Panc1 (cell line): ENCODE measurements at regions not wholly inside any gene's neighbourhood (a gene's known extent, or its start where the extent isn't known, plus 50 kb on each side); places are given as distances from the start of the nearest gene placed in this dataset.

Source experiments
- ATAC-seq: fragments of 200-7000 bp; cut with Tn5 transposase; 2 replicates; pipeline ENCODE4 v1.9.1; 2020; ENCODE audit warnings: mild to moderate bottlenecking, moderate library complexity
- BruUV-seq: library from RNA; stranded (reverse); fragments of 400-500 nt; replicated peaks from 2 replicates; lab custom pipeline; 2021; lab: Mats Ljungman, UMichigan
- CTCF ChIA-PET: fragments of 300-600 bp; sonication (Branson Sonifier 250); formaldehyde crosslinking; loops from one replicate; lab custom pipeline; 2022; ENCODE audit warnings: antibody characterized with exemption; lab: Charles Lee
- POLR2A ChIA-PET: fragments of 300-600 bp; sonication (Branson Sonifier 250); formaldehyde crosslinking; loops from one replicate; lab custom pipeline; 2022; ENCODE audit warnings: antibody characterized with exemption; lab: Charles Lee
- DNase-seq: peaks from one replicate; pipeline ENCODE4 v3.0.0-alpha.2; 2010; ENCODE audit warnings: low read depth, low spot score
- H3K27ac ChIP-seq: 2 replicates; pipeline ENCODE4 v1.5.1; 2011; ENCODE audit warnings: mild to moderate bottlenecking, low read length, inconsistent platforms
- H3K27me3 ChIP-seq: fragments of 200-500 bp; sonication (Bioruptor generic); 2 replicates; pipeline ENCODE4 v1.6.0; 2014; ENCODE audit warnings: low read length, inconsistent platforms; ENCODE audit not compliant: control insufficient read depth, insufficient read depth
- H3K36me3 ChIP-seq: fragments of 200-500 bp; sonication (Bioruptor generic); 2 replicates; pipeline ENCODE4 v1.5.1; 2014; ENCODE audit warnings: inconsistent platforms, mild to moderate bottlenecking, low read length, moderate library complexity; ENCODE audit not compliant: control insufficient read depth, insufficient read depth
- H3K4me1 ChIP-seq: 2 replicates; pipeline ENCODE4 v1.5.1; 2011; ENCODE audit warnings: inconsistent platforms, mild to moderate bottlenecking, low read length, moderate library complexity; ENCODE audit not compliant: control insufficient read depth, insufficient read depth
- H3K4me3 ChIP-seq, 2 experiments: 2 replicates each; pipeline ENCODE4 v1.5.1; 2011 to 2012; ENCODE audit warnings: low read depth in 2 of 2, low read length in 2 of 2, mild to moderate bottlenecking in 2 of 2, inconsistent platforms in 1 of 2, moderate library complexity in 1 of 2
- H3K9me3 ChIP-seq: fragments of 200-500 bp; sonication (Bioruptor generic); 2 replicates; pipeline ENCODE4 v1.5.1; 2014; ENCODE audit warnings: low read depth, mild to moderate bottlenecking, inconsistent platforms, low read length, moderate library complexity; ENCODE audit not compliant: control insufficient read depth, insufficient read depth
- CTCF ChIP-seq: fragments of 450-650 bp; IDR thresholded peaks from 2 replicates; pipeline ENCODE4 v1.5.1; 2017; ENCODE audit warnings: mild to moderate bottlenecking
- POLR2AphosphoS5 ChIP-seq: IDR thresholded peaks from 2 replicates; pipeline ENCODE4 v1.6.1; 2012; ENCODE audit warnings: mild to moderate bottlenecking, low read depth, low read length, moderate library complexity
- SIN3A ChIP-seq: IDR thresholded peaks from 2 replicates; pipeline ENCODE4 v1.6.1; 2012; ENCODE audit warnings: low read depth, mild to moderate bottlenecking, low read length, moderate library complexity, borderline replicate concordance; ENCODE audit not compliant: insufficient read depth
- TCF7L2 ChIP-seq: IDR thresholded peaks from 2 replicates; pipeline ENCODE4 v1.6.1; 2011; ENCODE audit warnings: mild to moderate bottlenecking, low read depth, low read length, inconsistent platforms
- in situ Hi-C: cut with HindIII; loops from 2 replicates; pipeline ENCODE4 v1.10.0; 2016; ENCODE audit warnings: low sequenced_read_pairs, low pct_unique_long_range_greater_than_20kb
- intact Hi-C: fragments of 100-400 bp; cut with micrococcal nuclease; formaldehyde crosslinking; loops from one replicate; pipeline ENCODE4 v1.10.0; 2022; ENCODE audit not compliant: unreplicated experiment
- TF ChIP-seq, protein P1 (sequence below), 2 experiments: IDR thresholded peaks; 2 replicates each; pipeline ENCODE4 v1.6.1; 2011 to 2012; ENCODE audit warnings: low read depth in 2 of 2, control low read depth in 1 of 2, low read length in 1 of 2, mild to moderate bottlenecking in 1 of 2, moderate library complexity in 1 of 2; ENCODE audit not compliant: insufficient read depth in 1 of 2

- DNase-seq (no peak), ATAC-seq (no peak)
- Histone ChIP-seq H3K4me1 (peaks cover 4% of the 10 kb centered on the region; the same call in 1 of the 2 replicates), H3K36me3 (no peaks in the 10 kb centered on the region), H3K4me3 (no peak overlapping the region), H3K27me3 (no peaks in the 10 kb centered on the region), H3K9me3 (no peaks in the 10 kb centered on the region), H3K27ac (no peak overlapping the region)
- BruUV-seq: no TSS peak
- intact Hi-C loops: no loop called here
- POLR2A ChIA-PET: no interaction called here
- TF ChIP-seq, protein P1, sequence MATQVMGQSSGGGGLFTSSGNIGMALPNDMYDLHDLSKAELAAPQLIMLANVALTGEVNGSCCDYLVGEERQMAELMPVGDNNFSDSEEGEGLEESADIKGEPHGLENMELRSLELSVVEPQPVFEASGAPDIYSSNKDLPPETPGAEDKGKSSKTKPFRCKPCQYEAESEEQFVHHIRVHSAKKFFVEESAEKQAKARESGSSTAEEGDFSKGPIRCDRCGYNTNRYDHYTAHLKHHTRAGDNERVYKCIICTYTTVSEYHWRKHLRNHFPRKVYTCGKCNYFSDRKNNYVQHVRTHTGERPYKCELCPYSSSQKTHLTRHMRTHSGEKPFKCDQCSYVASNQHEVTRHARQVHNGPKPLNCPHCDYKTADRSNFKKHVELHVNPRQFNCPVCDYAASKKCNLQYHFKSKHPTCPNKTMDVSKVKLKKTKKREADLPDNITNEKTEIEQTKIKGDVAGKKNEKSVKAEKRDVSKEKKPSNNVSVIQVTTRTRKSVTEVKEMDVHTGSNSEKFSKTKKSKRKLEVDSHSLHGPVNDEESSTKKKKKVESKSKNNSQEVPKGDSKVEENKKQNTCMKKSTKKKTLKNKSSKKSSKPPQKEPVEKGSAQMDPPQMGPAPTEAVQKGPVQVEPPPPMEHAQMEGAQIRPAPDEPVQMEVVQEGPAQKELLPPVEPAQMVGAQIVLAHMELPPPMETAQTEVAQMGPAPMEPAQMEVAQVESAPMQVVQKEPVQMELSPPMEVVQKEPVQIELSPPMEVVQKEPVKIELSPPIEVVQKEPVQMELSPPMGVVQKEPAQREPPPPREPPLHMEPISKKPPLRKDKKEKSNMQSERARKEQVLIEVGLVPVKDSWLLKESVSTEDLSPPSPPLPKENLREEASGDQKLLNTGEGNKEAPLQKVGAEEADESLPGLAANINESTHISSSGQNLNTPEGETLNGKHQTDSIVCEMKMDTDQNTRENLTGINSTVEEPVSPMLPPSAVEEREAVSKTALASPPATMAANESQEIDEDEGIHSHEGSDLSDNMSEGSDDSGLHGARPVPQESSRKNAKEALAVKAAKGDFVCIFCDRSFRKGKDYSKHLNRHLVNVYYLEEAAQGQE (IDR thresholded peaks at IDR 0.05; ENCODE audit: insufficient read depth in 1 of 2, low read depth in 2 of 2, low read length in 1 of 2): no peak
- no peak for TF ChIP-seq TCF7L2
- TF ChIP-seq POLR2AphosphoS5: no peak
- TF ChIP-seq SIN3A: no peak
- in situ Hi-C loops: no loop called here
- CTCF ChIA-PET: interaction anchor here (0.5 to 1.0 kb wide), 2 partner anchors 92 to 985 kb away, joined by 3 read pairs; no protein-coding TSS in a partner anchor
Observed at GRCh38 chr20:22679197-22679596, 94.8 kb upstream of the FOXA2 start.

- no peak overlapping the region for H3K4me3 ChIP-seq
- ChIA-PET CTCF (interaction anchor here (0.5 to 1.3 kb wide), 3 partner anchors 93 to 986 kb away, joined by 3 to 4 read pairs (median 3); no protein-coding TSS in a partner anchor), POLR2A (no interaction called here)
- H3K27me3 ChIP-seq: no peaks in the 10 kb centered on the region
- H3K27ac ChIP-seq: no peak overlapping the region
- no peak for ATAC-seq
- no peak for DNase-seq
- no peaks in the 10 kb centered on the region for H3K9me3 ChIP-seq
- peaks cover 4% of the 10 kb centered on the region; the same call in 1 of the 2 replicates for H3K4me1 ChIP-seq
- TF ChIP-seq POLR2AphosphoS5 (no peak), CTCF (no peak), TCF7L2 (no peak), SIN3A (no peak)
- TF ChIP-seq, protein P1 (IDR thresholded peaks at IDR 0.05; ENCODE audit: insufficient read depth in 1 of 2, low read depth in 2 of 2, low read length in 1 of 2): no peak
- intact Hi-C loops (loop anchor here (5.0 to 10.0 kb wide), 2 partner anchors 225 to 293 kb away; no protein-coding TSS in a partner anchor), in situ Hi-C loops (no loop called here)
- no peaks in the 10 kb centered on the region for H3K36me3 ChIP-seq
- no TSS peak for BruUV-seq
Observed at GRCh38 chr20:22680031-22680740, 95.8 kb upstream of the FOXA2 start.
